ENCODE measurements at regions not wholly inside any gene's neighbourhood (a gene's known extent, or its start where the extent isn't known, plus 50 kb on each side); places are given as distances from the start of the nearest gene placed in this dataset.

DNA sequence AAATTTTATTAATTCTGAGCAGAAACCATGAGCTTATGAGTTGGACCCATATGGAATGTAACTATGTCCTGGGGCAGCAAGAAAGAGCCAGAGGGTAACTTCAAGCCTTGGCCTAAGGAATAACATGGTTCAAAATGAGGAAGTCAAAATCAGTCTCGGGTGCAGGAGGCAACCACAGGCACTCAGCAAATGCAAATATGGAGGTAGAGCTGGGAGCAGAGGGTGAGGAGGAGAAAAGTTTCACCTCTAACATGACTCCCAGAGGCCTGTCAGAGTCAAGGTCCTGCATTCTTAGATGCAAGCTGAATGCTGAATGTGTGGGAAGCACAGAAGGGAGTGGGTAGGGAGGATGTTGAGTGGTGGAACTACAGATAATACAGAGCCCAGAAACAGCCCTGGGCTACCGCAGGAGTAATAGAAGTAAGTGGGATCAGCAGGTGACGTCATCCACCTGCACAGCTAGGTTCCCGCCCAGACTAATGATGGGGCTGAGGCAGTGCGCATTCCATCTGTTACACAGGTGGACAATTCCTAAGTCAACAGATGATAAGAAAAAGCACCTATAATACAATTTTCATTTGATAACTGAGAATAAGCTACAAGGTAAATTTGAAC, 279.8 kb upstream of the ARRDC4 start (continued):
- TF ChIP-seq, protein P1, sequence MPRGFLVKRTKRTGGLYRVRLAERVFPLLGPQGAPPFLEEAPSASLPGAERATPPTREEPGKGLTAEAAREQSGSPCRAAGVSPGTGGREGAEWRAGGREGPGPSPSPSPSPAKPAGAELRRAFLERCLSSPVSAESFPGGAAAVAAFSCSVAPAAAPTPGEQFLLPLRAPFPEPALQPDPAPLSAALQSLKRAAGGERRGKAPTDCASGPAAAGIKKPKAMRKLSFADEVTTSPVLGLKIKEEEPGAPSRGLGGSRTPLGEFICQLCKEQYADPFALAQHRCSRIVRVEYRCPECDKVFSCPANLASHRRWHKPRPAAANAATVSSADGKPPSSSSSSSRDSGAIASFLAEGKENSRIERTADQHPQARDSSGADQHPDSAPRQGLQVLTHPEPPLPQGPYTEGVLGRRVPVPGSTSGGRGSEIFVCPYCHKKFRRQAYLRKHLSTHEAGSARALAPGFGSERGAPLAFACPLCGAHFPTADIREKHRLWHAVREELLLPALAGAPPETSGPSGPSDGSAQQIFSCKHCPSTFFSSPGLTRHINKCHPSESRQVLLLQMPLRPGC (tag by site-specific recombination; IDR thresholded peaks at IDR 0.05) = no peak
- TF ChIP-seq ZNF37A (tag by site-specific recombination; IDR thresholded peaks at IDR 0.05) (no peak), ZNF169 (tag by site-specific recombination; IDR thresholded peaks at IDR 0.05) (no peak), ZNF214 (tag by site-specific recombination; IDR thresholded peaks at IDR 0.05; ENCODE audit: borderline replicate concordance) (no peak)
- TF ChIP-seq, protein P2, sequence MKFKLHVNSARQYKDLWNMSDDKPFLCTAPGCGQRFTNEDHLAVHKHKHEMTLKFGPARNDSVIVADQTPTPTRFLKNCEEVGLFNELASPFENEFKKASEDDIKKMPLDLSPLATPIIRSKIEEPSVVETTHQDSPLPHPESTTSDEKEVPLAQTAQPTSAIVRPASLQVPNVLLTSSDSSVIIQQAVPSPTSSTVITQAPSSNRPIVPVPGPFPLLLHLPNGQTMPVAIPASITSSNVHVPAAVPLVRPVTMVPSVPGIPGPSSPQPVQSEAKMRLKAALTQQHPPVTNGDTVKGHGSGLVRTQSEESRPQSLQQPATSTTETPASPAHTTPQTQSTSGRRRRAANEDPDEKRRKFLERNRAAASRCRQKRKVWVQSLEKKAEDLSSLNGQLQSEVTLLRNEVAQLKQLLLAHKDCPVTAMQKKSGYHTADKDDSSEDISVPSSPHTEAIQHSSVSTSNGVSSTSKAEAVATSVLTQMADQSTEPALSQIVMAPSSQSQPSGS (tag by site-specific recombination; IDR thresholded peaks at IDR 0.05; ENCODE audit: low read depth) = peak; percentile 57
- TF ChIP-seq, protein P3, sequence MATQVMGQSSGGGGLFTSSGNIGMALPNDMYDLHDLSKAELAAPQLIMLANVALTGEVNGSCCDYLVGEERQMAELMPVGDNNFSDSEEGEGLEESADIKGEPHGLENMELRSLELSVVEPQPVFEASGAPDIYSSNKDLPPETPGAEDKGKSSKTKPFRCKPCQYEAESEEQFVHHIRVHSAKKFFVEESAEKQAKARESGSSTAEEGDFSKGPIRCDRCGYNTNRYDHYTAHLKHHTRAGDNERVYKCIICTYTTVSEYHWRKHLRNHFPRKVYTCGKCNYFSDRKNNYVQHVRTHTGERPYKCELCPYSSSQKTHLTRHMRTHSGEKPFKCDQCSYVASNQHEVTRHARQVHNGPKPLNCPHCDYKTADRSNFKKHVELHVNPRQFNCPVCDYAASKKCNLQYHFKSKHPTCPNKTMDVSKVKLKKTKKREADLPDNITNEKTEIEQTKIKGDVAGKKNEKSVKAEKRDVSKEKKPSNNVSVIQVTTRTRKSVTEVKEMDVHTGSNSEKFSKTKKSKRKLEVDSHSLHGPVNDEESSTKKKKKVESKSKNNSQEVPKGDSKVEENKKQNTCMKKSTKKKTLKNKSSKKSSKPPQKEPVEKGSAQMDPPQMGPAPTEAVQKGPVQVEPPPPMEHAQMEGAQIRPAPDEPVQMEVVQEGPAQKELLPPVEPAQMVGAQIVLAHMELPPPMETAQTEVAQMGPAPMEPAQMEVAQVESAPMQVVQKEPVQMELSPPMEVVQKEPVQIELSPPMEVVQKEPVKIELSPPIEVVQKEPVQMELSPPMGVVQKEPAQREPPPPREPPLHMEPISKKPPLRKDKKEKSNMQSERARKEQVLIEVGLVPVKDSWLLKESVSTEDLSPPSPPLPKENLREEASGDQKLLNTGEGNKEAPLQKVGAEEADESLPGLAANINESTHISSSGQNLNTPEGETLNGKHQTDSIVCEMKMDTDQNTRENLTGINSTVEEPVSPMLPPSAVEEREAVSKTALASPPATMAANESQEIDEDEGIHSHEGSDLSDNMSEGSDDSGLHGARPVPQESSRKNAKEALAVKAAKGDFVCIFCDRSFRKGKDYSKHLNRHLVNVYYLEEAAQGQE (tag by site-specific recombination; IDR thresholded peaks at IDR 0.05) = no peak
- TF ChIP-seq, protein P4, sequence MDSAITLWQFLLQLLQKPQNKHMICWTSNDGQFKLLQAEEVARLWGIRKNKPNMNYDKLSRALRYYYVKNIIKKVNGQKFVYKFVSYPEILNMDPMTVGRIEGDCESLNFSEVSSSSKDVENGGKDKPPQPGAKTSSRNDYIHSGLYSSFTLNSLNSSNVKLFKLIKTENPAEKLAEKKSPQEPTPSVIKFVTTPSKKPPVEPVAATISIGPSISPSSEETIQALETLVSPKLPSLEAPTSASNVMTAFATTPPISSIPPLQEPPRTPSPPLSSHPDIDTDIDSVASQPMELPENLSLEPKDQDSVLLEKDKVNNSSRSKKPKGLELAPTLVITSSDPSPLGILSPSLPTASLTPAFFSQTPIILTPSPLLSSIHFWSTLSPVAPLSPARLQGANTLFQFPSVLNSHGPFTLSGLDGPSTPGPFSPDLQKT (IDR thresholded peaks at IDR 0.05; ENCODE audit: borderline replicate concordance, low read depth, low read length) = no peak

DNA sequence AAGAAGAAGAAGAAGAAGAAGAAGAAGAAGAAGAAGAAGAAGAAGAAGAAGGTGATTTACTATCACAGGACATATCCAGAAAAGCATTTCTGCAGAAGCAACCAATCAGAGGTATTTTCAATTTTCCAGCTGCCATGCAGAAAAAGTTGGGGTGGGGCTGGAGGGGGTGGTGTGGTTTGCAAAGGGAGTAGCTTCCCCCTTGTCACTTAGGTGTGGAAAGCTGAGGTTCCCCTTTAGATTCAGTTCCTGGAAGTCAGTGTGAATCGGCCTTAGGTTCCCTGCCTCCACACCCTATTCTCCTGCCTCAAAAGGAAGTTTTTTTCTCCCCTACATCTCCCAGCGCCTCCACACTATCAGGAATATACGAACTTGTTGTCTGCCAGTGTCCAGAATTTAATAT, 276.7 kb upstream of the ARRDC4 start:
- ChIA-PET CTCF (interaction anchor here (0.7 kb wide), 1 partner anchor 230 kb away, joined by 3 read pairs; no protein-coding TSS in a partner anchor), POLR2A (no interaction called here)
- no peak overlapping the region for H3K27ac ChIP-seq (ENCODE audit: extremely low read depth, low read depth, low read length)
- no peak overlapping the region for H3K4me3 ChIP-seq (ENCODE audit: low read depth, low read length)
- no peaks in the 10 kb centered on the region for H3K9me3 ChIP-seq (ENCODE audit: control insufficient read depth, insufficient read depth, low read depth, low read length)
- H3K4me1 ChIP-seq (ENCODE audit: control insufficient read depth, insufficient read depth, low read length) = no peaks in the 10 kb centered on the region
- no peaks in the 10 kb centered on the region for H3K36me3 ChIP-seq (ENCODE audit: control insufficient read depth in 2 of 2, insufficient read depth in 1 of 2, low read length in 2 of 2)
- TF ChIP-seq, protein P5, sequence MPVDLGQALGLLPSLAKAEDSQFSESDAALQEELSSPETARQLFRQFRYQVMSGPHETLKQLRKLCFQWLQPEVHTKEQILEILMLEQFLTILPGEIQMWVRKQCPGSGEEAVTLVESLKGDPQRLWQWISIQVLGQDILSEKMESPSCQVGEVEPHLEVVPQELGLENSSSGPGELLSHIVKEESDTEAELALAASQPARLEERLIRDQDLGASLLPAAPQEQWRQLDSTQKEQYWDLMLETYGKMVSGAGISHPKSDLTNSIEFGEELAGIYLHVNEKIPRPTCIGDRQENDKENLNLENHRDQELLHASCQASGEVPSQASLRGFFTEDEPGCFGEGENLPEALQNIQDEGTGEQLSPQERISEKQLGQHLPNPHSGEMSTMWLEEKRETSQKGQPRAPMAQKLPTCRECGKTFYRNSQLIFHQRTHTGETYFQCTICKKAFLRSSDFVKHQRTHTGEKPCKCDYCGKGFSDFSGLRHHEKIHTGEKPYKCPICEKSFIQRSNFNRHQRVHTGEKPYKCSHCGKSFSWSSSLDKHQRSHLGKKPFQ (tag by site-specific recombination; IDR thresholded peaks at IDR 0.05) = no peak
- no peak for TF ChIP-seq ZNF404 (tag by site-specific recombination; IDR thresholded peaks at IDR 0.05)
- no peak for TF ChIP-seq ZNF473 (tag by site-specific recombination; IDR thresholded peaks at IDR 0.05)
- no peak for TF ChIP-seq ZNF529 (tag by site-specific recombination; IDR thresholded peaks at IDR 0.05; ENCODE audit: insufficient replicate concordance)
- TF ChIP-seq, protein P6, sequence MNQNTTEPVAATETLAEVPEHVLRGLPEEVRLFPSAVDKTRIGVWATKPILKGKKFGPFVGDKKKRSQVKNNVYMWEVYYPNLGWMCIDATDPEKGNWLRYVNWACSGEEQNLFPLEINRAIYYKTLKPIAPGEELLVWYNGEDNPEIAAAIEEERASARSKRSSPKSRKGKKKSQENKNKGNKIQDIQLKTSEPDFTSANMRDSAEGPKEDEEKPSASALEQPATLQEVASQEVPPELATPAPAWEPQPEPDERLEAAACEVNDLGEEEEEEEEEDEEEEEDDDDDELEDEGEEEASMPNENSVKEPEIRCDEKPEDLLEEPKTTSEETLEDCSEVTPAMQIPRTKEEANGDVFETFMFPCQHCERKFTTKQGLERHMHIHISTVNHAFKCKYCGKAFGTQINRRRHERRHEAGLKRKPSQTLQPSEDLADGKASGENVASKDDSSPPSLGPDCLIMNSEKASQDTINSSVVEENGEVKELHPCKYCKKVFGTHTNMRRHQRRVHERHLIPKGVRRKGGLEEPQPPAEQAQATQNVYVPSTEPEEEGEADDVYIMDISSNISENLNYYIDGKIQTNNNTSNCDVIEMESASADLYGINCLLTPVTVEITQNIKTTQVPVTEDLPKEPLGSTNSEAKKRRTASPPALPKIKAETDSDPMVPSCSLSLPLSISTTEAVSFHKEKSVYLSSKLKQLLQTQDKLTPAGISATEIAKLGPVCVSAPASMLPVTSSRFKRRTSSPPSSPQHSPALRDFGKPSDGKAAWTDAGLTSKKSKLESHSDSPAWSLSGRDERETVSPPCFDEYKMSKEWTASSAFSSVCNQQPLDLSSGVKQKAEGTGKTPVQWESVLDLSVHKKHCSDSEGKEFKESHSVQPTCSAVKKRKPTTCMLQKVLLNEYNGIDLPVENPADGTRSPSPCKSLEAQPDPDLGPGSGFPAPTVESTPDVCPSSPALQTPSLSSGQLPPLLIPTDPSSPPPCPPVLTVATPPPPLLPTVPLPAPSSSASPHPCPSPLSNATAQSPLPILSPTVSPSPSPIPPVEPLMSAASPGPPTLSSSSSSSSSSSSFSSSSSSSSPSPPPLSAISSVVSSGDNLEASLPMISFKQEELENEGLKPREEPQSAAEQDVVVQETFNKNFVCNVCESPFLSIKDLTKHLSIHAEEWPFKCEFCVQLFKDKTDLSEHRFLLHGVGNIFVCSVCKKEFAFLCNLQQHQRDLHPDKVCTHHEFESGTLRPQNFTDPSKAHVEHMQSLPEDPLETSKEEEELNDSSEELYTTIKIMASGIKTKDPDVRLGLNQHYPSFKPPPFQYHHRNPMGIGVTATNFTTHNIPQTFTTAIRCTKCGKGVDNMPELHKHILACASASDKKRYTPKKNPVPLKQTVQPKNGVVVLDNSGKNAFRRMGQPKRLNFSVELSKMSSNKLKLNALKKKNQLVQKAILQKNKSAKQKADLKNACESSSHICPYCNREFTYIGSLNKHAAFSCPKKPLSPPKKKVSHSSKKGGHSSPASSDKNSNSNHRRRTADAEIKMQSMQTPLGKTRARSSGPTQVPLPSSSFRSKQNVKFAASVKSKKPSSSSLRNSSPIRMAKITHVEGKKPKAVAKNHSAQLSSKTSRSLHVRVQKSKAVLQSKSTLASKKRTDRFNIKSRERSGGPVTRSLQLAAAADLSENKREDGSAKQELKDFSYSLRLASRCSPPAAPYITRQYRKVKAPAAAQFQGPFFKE (tag by site-specific recombination; IDR thresholded peaks at IDR 0.05; ENCODE audit: borderline replicate concordance) = no peak
- TF ChIP-seq ZNF624 (tag by site-specific recombination; IDR thresholded peaks at IDR 0.05) = no peak
- TF ChIP-seq REPIN1 (tag by site-specific recombination; IDR thresholded peaks at IDR 0.05; ENCODE audit: low read depth) = no peak
- TF ChIP-seq, protein P7, sequence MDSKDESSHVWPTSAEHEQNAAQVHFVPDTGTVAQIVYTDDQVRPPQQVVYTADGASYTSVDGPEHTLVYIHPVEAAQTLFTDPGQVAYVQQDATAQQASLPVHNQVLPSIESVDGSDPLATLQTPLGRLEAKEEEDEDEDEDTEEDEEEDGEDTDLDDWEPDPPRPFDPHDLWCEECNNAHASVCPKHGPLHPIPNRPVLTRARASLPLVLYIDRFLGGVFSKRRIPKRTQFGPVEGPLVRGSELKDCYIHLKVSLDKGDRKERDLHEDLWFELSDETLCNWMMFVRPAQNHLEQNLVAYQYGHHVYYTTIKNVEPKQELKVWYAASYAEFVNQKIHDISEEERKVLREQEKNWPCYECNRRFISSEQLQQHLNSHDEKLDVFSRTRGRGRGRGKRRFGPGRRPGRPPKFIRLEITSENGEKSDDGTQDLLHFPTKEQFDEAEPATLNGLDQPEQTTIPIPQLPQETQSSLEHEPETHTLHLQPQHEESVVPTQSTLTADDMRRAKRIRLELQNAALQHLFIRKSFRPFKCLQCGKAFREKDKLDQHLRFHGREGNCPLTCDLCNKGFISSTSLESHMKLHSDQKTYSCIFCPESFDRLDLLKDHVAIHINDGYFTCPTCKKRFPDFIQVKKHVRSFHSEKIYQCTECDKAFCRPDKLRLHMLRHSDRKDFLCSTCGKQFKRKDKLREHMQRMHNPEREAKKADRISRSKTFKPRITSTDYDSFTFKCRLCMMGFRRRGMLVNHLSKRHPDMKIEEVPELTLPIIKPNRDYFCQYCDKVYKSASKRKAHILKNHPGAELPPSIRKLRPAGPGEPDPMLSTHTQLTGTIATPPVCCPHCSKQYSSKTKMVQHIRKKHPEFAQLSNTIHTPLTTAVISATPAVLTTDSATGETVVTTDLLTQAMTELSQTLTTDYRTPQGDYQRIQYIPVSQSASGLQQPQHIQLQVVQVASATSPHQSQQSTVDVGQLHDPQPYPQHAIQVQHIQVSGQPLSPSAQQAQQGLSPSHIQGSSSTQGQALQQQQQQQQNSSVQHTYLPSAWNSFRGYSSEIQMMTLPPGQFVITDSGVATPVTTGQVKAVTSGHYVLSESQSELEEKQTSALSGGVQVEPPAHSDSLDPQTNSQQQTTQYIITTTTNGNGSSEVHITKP (tag by site-specific recombination; IDR thresholded peaks at IDR 0.05) = no peak
- TF ChIP-seq WT1 (tag by site-specific recombination; IDR thresholded peaks at IDR 0.05) = no peak

Data from HEK293 (cell line).